T-helper 1 cell treated with Interleukin-12 subunit alpha and Interleukin-12 subunit beta and Interleukin-4 antibody, amounts not matched to agents 30 μg/mL and 1 μg/mL, for 36 hours (primary cell): ENCODE measurements at regions not wholly inside any gene's neighbourhood (a gene's known extent, or its start where the extent isn't known, plus 50 kb on each side); places are given as distances from the start of the nearest gene placed in this dataset.
"Not testable (repeated sequence)": the region's sequence is repeated elsewhere in the genome, so short reads cannot be mapped to it uniquely, and the experiment has no call there.

Source experiments
- H3K27ac Mint-ChIP-seq: one replicate; pipeline ENCODE4 v1.8.0; 2021; ENCODE audit warnings: mild to moderate bottlenecking, mixed read lengths
- H3K27me3 Mint-ChIP-seq: one replicate; pipeline ENCODE4 v1.8.0; 2021; ENCODE audit warnings: low read depth, mixed read lengths
- H3K36me3 Mint-ChIP-seq: one replicate; pipeline ENCODE4 v1.8.0; 2021; ENCODE audit warnings: low read depth, mixed read lengths
- H3K4me1 Mint-ChIP-seq: one replicate; pipeline ENCODE4 v1.8.0; 2021; ENCODE audit warnings: low read depth, mixed read lengths
- H3K4me3 Mint-ChIP-seq: one replicate; pipeline ENCODE4 v1.8.0; 2021; ENCODE audit warnings: mild to moderate bottlenecking, moderate library complexity, mixed read lengths
- H3K9me3 Mint-ChIP-seq: one replicate; pipeline ENCODE4 v1.8.0; 2021; ENCODE audit warnings: mixed read lengths

DNA sequence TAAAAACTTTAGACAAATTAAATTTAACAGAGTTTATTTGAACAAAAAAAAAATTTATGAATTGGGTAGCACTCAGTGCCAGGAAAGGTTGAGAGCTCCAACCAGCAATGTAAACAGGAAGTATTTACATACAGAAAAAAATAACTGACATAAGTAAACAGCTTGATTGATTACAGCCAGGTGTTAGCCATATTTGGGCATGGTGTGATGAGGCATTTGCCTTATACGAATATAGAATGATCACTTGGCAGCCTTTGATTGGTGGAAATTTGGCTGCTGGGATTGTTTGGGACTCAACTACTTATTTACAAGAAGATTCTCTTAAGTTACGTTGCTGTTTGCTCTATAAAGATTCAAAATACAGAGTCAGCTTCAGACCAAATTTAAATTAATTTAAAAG lies 172.0 kb downstream of the ADAM29 start:
- Mint-ChIP-seq H3K27ac (no peak overlapping the region), H3K36me3 (no peaks in the 10 kb centered on the region), H3K9me3 (no peaks in the 10 kb centered on the region), H3K27me3 (no peaks in the 10 kb centered on the region), H3K4me3 (no peak overlapping the region), H3K4me1 (no peaks in the 10 kb centered on the region)

DNA sequence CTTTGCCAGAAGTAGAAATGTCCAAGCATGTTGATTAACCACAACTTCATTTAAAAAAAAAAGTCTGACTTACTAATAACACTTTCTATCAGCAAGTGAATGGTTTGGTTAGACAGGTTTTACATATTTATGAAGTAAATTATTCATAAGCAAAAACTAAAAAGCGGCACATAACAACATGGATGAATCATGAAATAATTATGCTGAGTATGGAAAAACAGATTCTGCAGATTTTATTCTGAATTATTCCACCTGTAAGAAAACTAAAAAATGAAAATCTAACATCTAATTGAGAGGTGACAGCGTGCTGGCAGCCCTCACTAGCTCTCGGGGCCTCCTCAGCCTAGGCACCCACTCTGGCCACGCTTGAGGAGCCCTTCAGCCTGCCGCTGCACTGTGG lies 173.5 kb downstream of the ADAM29 start:
- H3K9me3 Mint-ChIP-seq = peaks cover 8% of the 10 kb centered on the region
- no peaks in the 10 kb centered on the region for H3K4me1 Mint-ChIP-seq
- no peaks in the 10 kb centered on the region for H3K36me3 Mint-ChIP-seq
- H3K4me3 Mint-ChIP-seq = no peak overlapping the region
- H3K27me3 Mint-ChIP-seq = no peaks in the 10 kb centered on the region
- H3K27ac Mint-ChIP-seq = no peak overlapping the region

DNA sequence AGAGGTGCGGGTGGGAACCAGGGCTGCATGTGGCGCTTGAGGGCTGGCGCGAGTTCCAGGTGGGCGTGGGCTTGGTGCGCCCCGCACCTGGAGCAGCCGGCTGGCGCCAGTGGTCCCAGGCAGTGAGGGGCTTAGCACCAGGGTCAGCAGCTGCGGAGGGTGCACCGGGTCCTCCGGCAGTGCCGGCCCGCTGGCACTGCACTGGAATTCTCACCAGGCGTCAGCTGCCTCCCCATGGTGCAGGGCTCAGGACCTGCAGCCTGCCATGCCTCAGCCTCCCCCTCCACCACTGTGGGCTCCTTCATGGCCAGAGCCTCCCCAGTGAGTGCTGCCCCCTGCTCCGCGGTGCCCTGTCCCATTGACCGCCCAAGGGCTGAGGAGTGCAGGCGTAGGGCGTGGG lies 174.0 kb downstream of the ADAM29 start:
- H3K4me1 Mint-ChIP-seq = no peaks in the 10 kb centered on the region
- H3K36me3 Mint-ChIP-seq = no peaks in the 10 kb centered on the region
- H3K27ac Mint-ChIP-seq = no peak overlapping the region
- no peaks in the 10 kb centered on the region for H3K27me3 Mint-ChIP-seq
- H3K4me3 Mint-ChIP-seq = no peak overlapping the region
- peaks cover 8% of the 10 kb centered on the region for H3K9me3 Mint-ChIP-seq

DNA sequence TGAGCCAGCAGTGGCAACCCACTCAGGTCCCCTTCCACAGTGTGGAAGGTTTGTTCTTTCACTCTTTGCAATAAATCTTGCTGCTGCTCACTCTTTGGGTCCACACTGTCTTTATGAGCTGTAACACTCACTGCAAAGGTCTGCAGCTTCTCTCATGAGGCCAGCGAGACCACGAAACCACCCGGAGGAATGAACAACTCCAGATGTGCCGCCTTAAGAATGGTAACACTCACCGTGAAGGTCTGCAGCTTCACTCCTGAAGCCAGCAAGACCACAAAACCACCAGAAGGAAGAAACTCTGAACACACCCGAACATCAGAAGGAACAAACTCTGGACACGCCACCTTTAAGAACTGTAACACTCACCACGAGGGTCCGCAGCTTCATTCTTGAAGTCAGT lies 174.9 kb downstream of the ADAM29 start:
- H3K4me1 Mint-ChIP-seq, H3K4me3 Mint-ChIP-seq, H3K27ac Mint-ChIP-seq, H3K9me3 Mint-ChIP-seq, H3K27me3 Mint-ChIP-seq, H3K36me3 Mint-ChIP-seq: not testable (repeated sequence)

DNA sequence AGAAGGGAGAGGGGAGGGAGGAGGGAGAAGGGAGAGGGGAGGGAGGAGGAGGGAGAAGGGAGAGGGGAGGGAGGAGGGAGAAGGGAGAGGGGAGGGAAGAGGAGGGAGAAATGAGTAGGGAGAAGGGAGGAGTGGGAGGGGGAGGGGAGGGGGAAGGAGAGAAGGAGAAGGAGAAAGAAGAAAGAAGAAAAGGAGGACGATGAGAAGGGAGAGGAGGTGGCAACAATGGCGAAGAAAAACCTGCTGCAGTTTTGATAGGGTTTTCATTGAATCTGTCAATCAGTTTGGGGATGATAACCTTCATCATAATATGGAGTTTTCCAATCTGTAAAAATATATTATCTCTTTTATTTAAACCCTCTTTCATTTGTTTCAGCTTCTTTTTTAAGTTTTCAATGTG lies 185.2 kb downstream of the ADAM29 start:
- Mint-ChIP-seq H3K4me3 (no peak overlapping the region), H3K36me3 (no peaks in the 10 kb centered on the region), H3K9me3 (peaks cover 13% of the 10 kb centered on the region), H3K27me3 (no peaks in the 10 kb centered on the region), H3K4me1 (no peaks in the 10 kb centered on the region), H3K27ac (no peak overlapping the region)

DNA sequence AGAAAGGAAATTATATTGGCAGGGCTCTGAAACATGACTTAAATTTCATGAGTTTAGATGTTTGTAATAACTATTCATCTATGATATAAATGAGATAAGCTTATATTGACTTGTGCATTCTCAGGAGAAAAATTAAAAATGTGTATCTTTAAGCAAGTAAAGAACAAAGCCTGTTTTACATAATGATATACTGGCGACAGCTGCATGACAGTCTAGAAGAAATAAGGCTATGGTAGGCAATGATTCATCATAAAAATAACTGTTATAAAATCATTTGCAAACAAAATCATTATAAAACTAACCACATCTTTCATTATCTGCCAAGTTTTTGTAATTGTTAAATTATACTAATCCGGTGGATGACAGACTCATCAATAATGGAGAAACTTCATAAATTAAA lies 188.1 kb downstream of the ADAM29 start:
- H3K36me3 Mint-ChIP-seq = no peaks in the 10 kb centered on the region
- no peaks in the 10 kb centered on the region for H3K27me3 Mint-ChIP-seq
- no peak overlapping the region for H3K27ac Mint-ChIP-seq
- peaks cover 33% of the 10 kb centered on the region for H3K9me3 Mint-ChIP-seq
- H3K4me1 Mint-ChIP-seq = no peaks in the 10 kb centered on the region
- no peak overlapping the region for H3K4me3 Mint-ChIP-seq

DNA sequence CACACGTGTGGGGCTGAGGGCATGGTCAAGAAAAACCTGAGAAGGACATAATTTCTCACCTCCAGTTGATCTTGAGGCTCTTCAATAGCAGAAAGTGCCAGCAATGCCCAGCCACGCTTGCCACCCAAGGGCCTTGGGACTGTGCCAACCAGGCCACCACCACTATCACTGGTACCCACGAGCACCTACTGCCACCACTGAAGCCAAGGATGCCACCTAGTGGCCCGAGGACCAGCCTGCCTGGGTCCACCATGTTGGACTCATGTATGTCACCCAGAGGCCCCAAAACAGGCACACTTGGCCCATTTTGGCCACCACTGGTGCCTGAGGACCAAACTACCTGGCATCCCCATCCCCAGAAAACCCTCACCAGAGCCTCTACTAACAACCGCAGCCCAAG lies 191.8 kb downstream of the ADAM29 start:
- no peak overlapping the region for H3K4me3 Mint-ChIP-seq
- H3K27me3 Mint-ChIP-seq = no peaks in the 10 kb centered on the region

DNA sequence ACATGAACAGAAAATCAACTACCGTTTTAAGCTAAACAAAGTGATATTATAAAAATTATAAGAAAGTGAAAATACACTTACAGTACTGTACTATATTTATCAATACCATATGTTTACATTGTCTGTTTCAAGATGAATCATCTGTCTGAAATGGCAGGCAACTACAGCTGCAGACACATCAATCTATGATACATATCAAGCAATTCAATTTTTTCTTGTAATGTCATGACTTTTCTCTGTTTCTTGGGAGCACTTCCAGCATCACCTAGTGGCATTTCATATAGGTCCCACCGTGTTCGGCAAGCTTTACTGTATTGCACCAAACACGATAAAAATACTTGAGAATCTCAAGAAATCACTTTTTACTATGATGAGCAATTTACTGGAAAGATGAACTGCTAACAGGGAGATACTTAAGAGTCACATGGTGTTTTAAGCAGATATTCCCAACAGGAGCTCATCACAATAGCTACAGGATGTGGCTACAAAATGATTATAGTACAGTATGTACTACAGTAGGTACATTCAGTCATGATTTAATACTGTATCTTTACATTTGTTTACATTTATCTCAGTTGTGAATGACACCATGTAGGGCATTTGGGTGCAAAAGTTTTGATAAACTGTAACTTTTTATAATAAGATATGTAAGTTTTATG lies 207.4 kb downstream of the ADAM29 start:
- H3K9me3 Mint-ChIP-seq = peaks cover 33% of the 10 kb centered on the region
- H3K4me1 Mint-ChIP-seq = no peaks in the 10 kb centered on the region
- H3K27ac Mint-ChIP-seq = no peak overlapping the region
- H3K36me3 Mint-ChIP-seq = no peaks in the 10 kb centered on the region
- no peaks in the 10 kb centered on the region for H3K27me3 Mint-ChIP-seq
- H3K4me3 Mint-ChIP-seq = no peak overlapping the region

More for the DNA sequence above, 191.8 kb downstream of the ADAM29 start:
- peaks cover 50% of the 10 kb centered on the region for H3K9me3 Mint-ChIP-seq
- H3K4me1 Mint-ChIP-seq = no peaks in the 10 kb centered on the region
- no peak overlapping the region for H3K27ac Mint-ChIP-seq
- no peaks in the 10 kb centered on the region for H3K36me3 Mint-ChIP-seq

DNA sequence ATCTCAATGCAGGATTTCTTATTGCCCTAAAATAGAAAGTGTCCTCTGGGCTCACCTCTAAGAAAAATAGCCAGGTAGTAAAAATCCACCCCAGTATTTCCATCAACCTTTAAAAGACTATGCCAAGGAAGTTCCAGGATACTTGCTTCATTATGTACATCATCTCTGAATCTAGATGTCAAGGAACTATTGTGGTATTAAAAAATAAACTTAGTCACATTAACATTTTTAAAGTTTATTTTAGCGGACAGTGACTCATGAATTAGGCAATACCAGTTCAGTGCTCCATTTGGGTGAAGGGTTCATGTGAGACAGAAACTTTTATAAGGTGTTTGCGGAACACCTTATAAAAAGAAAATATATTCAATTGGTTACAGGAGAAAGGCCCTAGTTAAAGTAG lies 209.2 kb downstream of the ADAM29 start:
- H3K27me3 Mint-ChIP-seq = no peaks in the 10 kb centered on the region
- H3K4me1 Mint-ChIP-seq = no peaks in the 10 kb centered on the region
- H3K4me3 Mint-ChIP-seq = no peak overlapping the region
- peaks cover 20% of the 10 kb centered on the region for H3K9me3 Mint-ChIP-seq
- no peaks in the 10 kb centered on the region for H3K36me3 Mint-ChIP-seq
- H3K27ac Mint-ChIP-seq = no peak overlapping the region

DNA sequence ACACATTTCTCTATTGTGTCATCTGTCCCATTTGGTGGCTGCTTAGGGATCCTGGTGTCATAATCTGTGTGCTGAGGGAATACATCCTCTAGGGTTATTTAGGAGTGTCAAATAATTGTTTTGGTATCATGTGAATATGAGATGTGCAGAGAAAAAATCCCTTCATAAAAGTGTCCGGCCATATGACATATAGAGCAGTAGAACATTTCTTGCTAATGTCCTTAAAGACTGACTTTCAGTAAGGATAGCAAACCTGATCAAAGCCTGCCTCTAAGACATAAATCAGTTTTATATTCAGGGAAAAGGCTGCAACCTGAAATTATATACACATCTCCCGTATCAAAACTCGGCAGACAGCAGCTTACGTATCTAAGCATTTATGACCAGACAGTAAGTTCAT lies 211.6 kb downstream of the ADAM29 start:
- no peaks in the 10 kb centered on the region for H3K27me3 Mint-ChIP-seq
- H3K9me3 Mint-ChIP-seq = peaks cover 16% of the 10 kb centered on the region
- no peaks in the 10 kb centered on the region for H3K36me3 Mint-ChIP-seq
- no peaks in the 10 kb centered on the region for H3K4me1 Mint-ChIP-seq
- H3K4me3 Mint-ChIP-seq = no peak overlapping the region
- no peak overlapping the region for H3K27ac Mint-ChIP-seq

DNA sequence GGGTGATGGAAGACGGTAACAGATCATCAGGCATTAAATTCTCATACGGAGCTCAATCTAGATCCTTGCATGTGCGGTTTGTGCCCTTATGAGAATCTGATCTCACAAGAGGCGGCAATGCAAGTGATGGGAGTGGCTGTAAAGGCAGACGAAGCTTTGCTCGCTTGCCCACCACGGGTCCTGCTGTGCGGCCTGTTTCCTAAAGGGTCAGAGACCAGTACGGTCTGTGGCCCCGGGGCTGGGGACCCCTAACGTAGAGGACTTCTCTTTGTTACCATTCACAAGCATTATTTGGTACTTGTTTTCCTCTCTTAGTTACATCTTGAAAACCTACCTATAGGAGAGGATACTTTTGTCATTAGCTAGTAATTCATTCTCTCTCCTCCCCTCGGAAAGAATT lies 221.0 kb downstream of the ADAM29 start:
- Mint-ChIP-seq H3K4me3 (no peak overlapping the region), H3K4me1 (no peaks in the 10 kb centered on the region), H3K27ac (no peak overlapping the region), H3K36me3 (no peaks in the 10 kb centered on the region), H3K27me3 (no peaks in the 10 kb centered on the region), H3K9me3 (peaks cover 8% of the 10 kb centered on the region)

DNA sequence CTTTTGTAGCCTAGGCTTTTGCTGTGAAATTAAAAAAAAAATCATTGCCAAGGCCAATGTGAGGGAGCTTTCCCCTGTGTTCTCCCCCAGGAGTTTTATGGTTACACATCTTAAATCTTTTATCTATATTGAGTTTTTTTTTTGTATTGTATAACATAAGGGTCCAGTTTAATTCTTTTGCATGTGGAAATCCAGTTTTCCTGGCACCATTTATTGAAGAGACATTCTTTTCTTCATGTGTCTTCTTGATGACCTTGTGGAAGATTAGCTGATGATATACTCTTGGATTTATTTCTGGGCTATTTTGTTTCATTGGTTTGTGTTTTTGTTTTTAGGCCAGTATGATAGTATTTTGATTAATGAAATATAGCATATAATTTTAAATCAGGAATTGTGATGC lies 225.0 kb downstream of the ADAM29 start:
- Mint-ChIP-seq H3K4me3 (no peak overlapping the region), H3K27me3 (no peaks in the 10 kb centered on the region), H3K27ac (no peak overlapping the region), H3K36me3 (no peaks in the 10 kb centered on the region), H3K9me3 (peaks cover 20% of the 10 kb centered on the region), H3K4me1 (no peaks in the 10 kb centered on the region)

DNA sequence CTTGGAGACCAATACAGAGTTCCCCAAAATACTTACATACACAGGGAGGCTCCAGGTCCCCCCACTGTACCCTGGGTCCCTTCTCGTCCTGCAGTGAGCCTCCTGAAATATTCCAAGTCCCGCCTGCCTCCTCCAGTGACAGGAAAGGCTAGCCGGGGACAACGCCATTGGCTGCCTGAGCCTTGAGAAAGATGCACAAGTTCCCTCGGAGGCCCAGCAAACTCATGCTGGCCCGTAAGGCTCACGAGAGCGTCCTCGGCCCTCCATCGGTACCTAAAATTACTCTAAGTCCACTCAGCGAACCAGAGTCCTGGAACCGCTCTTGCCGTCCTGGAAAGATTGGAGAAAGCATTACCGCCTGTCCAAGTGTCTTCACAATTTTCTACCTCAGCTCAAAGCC lies 228.6 kb downstream of the ADAM29 start:
- Mint-ChIP-seq H3K4me3 (no peak overlapping the region), H3K27ac (no peak overlapping the region), H3K4me1 (no peaks in the 10 kb centered on the region), H3K27me3 (no peaks in the 10 kb centered on the region), H3K9me3 (peaks cover 23% of the 10 kb centered on the region), H3K36me3 (no peaks in the 10 kb centered on the region)

DNA sequence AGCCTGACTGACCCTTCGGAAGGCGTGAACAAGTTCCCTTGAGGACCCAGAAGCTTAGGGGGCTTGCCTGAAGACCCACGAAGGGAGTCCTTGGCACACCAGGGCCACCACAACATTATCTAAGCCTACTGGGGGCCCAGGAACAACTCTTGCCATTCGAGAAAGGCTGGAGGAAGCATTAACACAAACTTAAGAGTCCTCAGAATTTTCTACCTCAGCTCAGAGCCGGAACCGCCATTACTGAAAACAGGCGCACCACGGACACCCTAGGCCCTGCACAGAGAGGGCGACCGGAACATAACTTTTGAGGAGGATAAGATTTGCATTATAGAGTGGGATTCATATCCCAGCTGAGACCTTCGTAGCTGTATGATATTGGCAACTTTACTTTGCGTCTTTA lies 229.1 kb downstream of the ADAM29 start:
- Mint-ChIP-seq H3K4me1 (no peaks in the 10 kb centered on the region), H3K27ac (no peak overlapping the region), H3K27me3 (no peaks in the 10 kb centered on the region), H3K9me3 (peaks cover 27% of the 10 kb centered on the region), H3K36me3 (no peaks in the 10 kb centered on the region), H3K4me3 (no peak overlapping the region)

DNA sequence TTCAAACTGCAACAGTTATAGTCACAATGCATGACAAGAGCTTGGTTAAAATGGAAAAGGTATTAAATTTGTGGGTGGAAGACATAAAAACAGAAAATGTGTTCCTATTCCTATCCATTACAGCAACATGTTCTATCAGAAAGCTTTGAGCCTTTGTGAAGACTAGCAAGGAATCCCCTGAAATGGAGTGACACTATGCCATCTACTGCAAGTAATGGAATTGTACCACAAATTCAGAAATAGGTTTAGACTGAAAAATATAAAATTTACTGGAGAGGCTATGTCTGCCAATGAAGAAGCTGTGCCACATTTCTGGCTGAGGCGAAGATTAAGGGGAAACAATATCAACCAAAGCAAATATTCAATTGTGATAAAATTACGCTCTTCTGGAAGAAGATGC lies 247.9 kb downstream of the ADAM29 start:
- Mint-ChIP-seq H3K36me3 (no peaks in the 10 kb centered on the region), H3K4me3 (no peak overlapping the region), H3K9me3 (peaks cover 7% of the 10 kb centered on the region), H3K4me1 (no peaks in the 10 kb centered on the region), H3K27me3 (no peaks in the 10 kb centered on the region), H3K27ac (no peak overlapping the region)

DNA sequence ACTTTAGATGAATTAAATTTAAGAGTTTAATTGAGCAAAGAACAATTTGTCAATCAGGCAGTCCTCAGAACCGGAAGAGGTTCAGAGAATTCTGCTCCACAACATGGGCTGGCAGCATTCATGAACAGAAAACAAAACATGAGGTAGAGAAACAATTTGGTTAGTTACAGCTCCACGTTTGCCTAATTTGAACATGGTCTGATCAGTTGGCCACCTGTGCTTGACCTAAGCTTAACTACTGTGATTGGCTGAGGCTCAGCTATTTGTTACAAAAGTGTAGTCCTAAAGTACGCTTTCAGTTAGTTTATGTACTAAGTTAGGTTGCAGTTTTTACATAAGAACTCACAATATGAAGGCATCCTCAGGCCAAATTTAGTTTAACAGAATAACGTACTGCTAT lies 258.6 kb downstream of the ADAM29 start:
- Mint-ChIP-seq H3K4me3 (no peak overlapping the region), H3K9me3 (peaks cover 7% of the 10 kb centered on the region), H3K36me3 (no peaks in the 10 kb centered on the region), H3K27me3 (no peaks in the 10 kb centered on the region), H3K4me1 (no peaks in the 10 kb centered on the region), H3K27ac (no peak overlapping the region)
